GM18502 (cell line): ENCODE measurements at regions not wholly inside any gene's neighbourhood (a gene's known extent, or its start where the extent isn't known, plus 50 kb on each side); places are given as distances from the start of the nearest gene placed in this dataset.
A peak's percentile ranks its signal among the peaks of the same experiment; 100 is the strongest.

ENCODE experiments used
- ATAC-seq: cut with Tn5 transposase; IDR thresholded peaks from one replicate; pipeline ENCODE4 v1.9.1; 2021; ENCODE audit warnings: mild to moderate bottlenecking; ENCODE audit not compliant: unreplicated experiment, poor library complexity

GRCh38 chr4:42750856-42751255, 94.0 kb upstream of the ATP8A1 start:
- ATAC-seq, result no peak

- peak; percentile 76 for ATAC-seq
Measured at GRCh38 chr4:42750091-42750490, 93.2 kb upstream of the ATP8A1 start.

- ATAC-seq, result no peak
Measured at GRCh38 chr4:42747971-42748370, 91.1 kb upstream of the ATP8A1 start.

- ATAC-seq, result no peak
Measured at GRCh38 chr4:42736527-42737195, 79.8 kb upstream of the ATP8A1 start.

GRCh38 chr4:42733380-42733779, 76.5 kb upstream of the ATP8A1 start:
- no peak for ATAC-seq

- ATAC-seq, result no peak
Measured at GRCh38 chr4:42732776-42733175, 75.9 kb upstream of the ATP8A1 start.

GRCh38 chr4:42729505-42730237, 72.8 kb upstream of the ATP8A1 start:
- ATAC-seq, result no peak

- no peak for ATAC-seq
Measured at GRCh38 chr4:42724451-42724850, 67.5 kb upstream of the ATP8A1 start.

GRCh38 chr4:42720533-42720932, 63.6 kb upstream of the ATP8A1 start:
- ATAC-seq, result no peak

GRCh38 chr4:42719257-42719656, 62.4 kb upstream of the ATP8A1 start:
- ATAC-seq, result no peak

GRCh38 chr4:42718336-42718735, 61.4 kb upstream of the ATP8A1 start:
- no peak for ATAC-seq

- no peak for ATAC-seq
Measured at GRCh38 chr4:42716996-42717395, 60.1 kb upstream of the ATP8A1 start.

- no peak for ATAC-seq
Measured at GRCh38 chr4:42715807-42716482, 59.0 kb upstream of the ATP8A1 start.

GRCh38 chr4:42713391-42713790, 56.5 kb upstream of the ATP8A1 start:
- ATAC-seq, result no peak

GRCh38 chr4:42712854-42713253, 55.9 kb upstream of the ATP8A1 start:
- ATAC-seq, result no peak

GRCh38 chr4:42711496-42711895, 54.6 kb upstream of the ATP8A1 start:
- no peak for ATAC-seq

- no peak for ATAC-seq
Measured at GRCh38 chr4:42710761-42711160, 53.9 kb upstream of the ATP8A1 start.

- no peak for ATAC-seq
Measured at GRCh38 chr4:42710329-42710728, 53.4 kb upstream of the ATP8A1 start.

- no peak for ATAC-seq
Measured at GRCh38 chr4:42709392-42710065, 52.6 kb upstream of the ATP8A1 start.

GRCh38 chr4:42708625-42709024, 51.7 kb upstream of the ATP8A1 start:
- ATAC-seq, result no peak
